ENCODE measurements at regions not wholly inside any gene's neighbourhood (a gene's known extent, or its start where the extent isn't known, plus 50 kb on each side); places are given as distances from the start of the nearest gene placed in this dataset.

DNA sequence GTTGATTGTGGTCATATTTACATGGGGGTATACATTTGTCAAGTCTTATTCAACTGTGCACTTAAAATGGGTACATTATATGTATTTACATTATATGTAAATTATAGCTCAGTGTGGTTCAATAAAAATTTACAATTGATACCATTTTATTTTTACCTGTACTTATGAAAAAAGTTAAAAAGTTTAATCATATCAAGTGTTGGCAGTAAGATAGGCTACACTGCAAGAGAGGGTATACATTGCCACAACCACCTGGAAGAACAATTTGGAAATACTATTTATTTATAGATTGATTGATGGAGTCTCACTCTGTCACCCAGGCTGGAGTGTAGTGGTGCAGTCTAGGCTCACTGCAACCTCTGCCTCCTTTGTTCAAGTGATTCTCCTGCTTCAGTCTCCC is 453.3 kb downstream of the XYLT1 start:
- POLR2A ChIA-PET: no interaction called here
- TF ChIP-seq, protein P1, sequence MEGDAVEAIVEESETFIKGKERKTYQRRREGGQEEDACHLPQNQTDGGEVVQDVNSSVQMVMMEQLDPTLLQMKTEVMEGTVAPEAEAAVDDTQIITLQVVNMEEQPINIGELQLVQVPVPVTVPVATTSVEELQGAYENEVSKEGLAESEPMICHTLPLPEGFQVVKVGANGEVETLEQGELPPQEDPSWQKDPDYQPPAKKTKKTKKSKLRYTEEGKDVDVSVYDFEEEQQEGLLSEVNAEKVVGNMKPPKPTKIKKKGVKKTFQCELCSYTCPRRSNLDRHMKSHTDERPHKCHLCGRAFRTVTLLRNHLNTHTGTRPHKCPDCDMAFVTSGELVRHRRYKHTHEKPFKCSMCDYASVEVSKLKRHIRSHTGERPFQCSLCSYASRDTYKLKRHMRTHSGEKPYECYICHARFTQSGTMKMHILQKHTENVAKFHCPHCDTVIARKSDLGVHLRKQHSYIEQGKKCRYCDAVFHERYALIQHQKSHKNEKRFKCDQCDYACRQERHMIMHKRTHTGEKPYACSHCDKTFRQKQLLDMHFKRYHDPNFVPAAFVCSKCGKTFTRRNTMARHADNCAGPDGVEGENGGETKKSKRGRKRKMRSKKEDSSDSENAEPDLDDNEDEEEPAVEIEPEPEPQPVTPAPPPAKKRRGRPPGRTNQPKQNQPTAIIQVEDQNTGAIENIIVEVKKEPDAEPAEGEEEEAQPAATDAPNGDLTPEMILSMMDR (IDR thresholded peaks at IDR 0.05; ENCODE audit: insufficient read depth in 1 of 2, low read depth in 1 of 2, low read length in 1 of 2, severe bottlenecking in 1 of 2, unreplicated experiment in 1 of 2): no peak
- Mint-ChIP-seq H3K36me3 (ENCODE audit: insufficient read depth, unreplicated experiment) (no peaks in the 10 kb centered on the region), H3K4me1 (ENCODE audit: low read depth, unreplicated experiment) (no peaks in the 10 kb centered on the region), H3K27me3 (ENCODE audit: insufficient read depth, unreplicated experiment) (peaks cover 7% of the 10 kb centered on the region), H3K4me3 (ENCODE audit: unreplicated experiment) (no peak overlapping the region), H3K27ac (ENCODE audit: unreplicated experiment) (no peak overlapping the region), H3K9me3 (ENCODE audit: unreplicated experiment) (no peaks in the 10 kb centered on the region)
- Histone ChIP-seq H3K4me3 (ENCODE audit: low read depth, low read length) (no peak overlapping the region), H3K36me3 (ENCODE audit: control insufficient read depth, insufficient read depth, low read length) (no peaks in the 10 kb centered on the region), H3K9me3 (no peaks in the 10 kb centered on the region), H3K4me1 (no peaks in the 10 kb centered on the region), H3K27me3 (replicated peaks; ENCODE audit: control insufficient read depth, insufficient read depth, low read length) (no peaks in the 10 kb centered on the region)
- DNase-seq: no peak
- BruUV-seq (replicated peaks): no TSS peak
- intact Hi-C loops (cut with micrococcal nuclease; ENCODE audit: unreplicated experiment): no loop called here
- CTCF ChIA-PET: no interaction called here

DNA sequence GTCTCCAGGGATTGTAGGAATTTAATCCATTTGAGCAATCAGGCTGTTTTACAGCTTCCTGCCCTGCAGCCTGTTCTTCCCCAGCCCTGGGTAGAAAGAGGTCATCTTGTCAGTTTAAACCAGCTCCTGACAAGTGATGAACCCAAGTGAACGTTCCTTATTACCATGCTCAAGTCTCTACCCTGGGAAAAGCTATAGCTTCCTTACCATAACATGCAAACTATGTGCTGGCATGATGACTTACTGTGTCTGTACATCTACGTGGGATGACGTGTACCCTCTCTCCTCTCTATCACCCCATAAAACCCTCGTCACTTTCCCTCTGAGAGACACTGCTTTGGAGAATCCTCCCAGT is 452.2 kb downstream of the XYLT1 start:
- TF ChIP-seq, protein P1 (IDR thresholded peaks at IDR 0.05; ENCODE audit: insufficient read depth in 1 of 2, low read depth in 1 of 2, low read length in 1 of 2, severe bottlenecking in 1 of 2, unreplicated experiment in 1 of 2): no peak
- Histone ChIP-seq H3K27me3 (replicated peaks; ENCODE audit: control insufficient read depth, insufficient read depth, low read length) (no peaks in the 10 kb centered on the region), H3K9me3 (no peaks in the 10 kb centered on the region), H3K4me3 (ENCODE audit: low read depth, low read length) (no peak overlapping the region), H3K36me3 (ENCODE audit: control insufficient read depth, insufficient read depth, low read length) (no peaks in the 10 kb centered on the region), H3K4me1 (no peaks in the 10 kb centered on the region)
- ChIA-PET POLR2A (no interaction called here), CTCF (no interaction called here)
- intact Hi-C loops (cut with micrococcal nuclease; ENCODE audit: unreplicated experiment): no loop called here
- no peaks in the 10 kb centered on the region for H3K9me3 Mint-ChIP-seq (ENCODE audit: unreplicated experiment)
- BruUV-seq (replicated peaks): no TSS peak
- no peaks in the 10 kb centered on the region for H3K4me1 Mint-ChIP-seq (ENCODE audit: low read depth, unreplicated experiment)
- H3K27me3 Mint-ChIP-seq (ENCODE audit: insufficient read depth, unreplicated experiment): peaks cover 5% of the 10 kb centered on the region
- DNase-seq: no peak
- H3K36me3 Mint-ChIP-seq (ENCODE audit: insufficient read depth, unreplicated experiment): no peaks in the 10 kb centered on the region
- no peak overlapping the region for H3K4me3 Mint-ChIP-seq (ENCODE audit: unreplicated experiment)
- no peak overlapping the region for H3K27ac Mint-ChIP-seq (ENCODE audit: unreplicated experiment)

DNA sequence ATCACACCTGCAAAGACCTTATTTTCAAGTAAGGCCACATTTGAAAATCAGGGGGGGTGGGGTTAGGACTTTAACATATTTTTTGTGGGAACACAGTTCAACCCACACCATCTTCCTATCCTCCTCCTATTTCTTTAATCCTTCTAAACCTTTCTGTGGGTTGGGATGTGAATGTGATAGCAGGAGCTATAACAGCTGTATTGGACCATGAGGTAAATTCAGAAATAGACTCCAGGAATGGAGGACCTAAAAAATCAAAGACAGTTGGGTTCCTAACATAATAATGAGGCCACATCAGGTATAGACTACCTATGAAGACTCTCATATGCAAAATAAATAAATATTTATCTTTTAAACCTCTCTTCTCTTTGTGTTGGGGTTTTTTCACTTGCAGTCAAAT is 451.4 kb downstream of the XYLT1 start:
- Histone ChIP-seq H3K4me3 (ENCODE audit: low read depth, low read length) (no peak overlapping the region), H3K36me3 (ENCODE audit: control insufficient read depth, insufficient read depth, low read length) (no peaks in the 10 kb centered on the region), H3K9me3 (no peaks in the 10 kb centered on the region), H3K27me3 (replicated peaks; ENCODE audit: control insufficient read depth, insufficient read depth, low read length) (no peaks in the 10 kb centered on the region), H3K4me1 (no peaks in the 10 kb centered on the region)
- Mint-ChIP-seq H3K27me3 (ENCODE audit: insufficient read depth, unreplicated experiment) (peaks cover 4% of the 10 kb centered on the region), H3K9me3 (ENCODE audit: unreplicated experiment) (no peaks in the 10 kb centered on the region), H3K4me3 (ENCODE audit: unreplicated experiment) (no peak overlapping the region), H3K36me3 (ENCODE audit: insufficient read depth, unreplicated experiment) (no peaks in the 10 kb centered on the region), H3K27ac (ENCODE audit: unreplicated experiment) (no peak overlapping the region), H3K4me1 (ENCODE audit: low read depth, unreplicated experiment) (no peaks in the 10 kb centered on the region)
- ChIA-PET POLR2A (no interaction called here), CTCF (no interaction called here)
- no TSS peak for BruUV-seq (replicated peaks)
- intact Hi-C loops (cut with micrococcal nuclease; ENCODE audit: unreplicated experiment): no loop called here
- TF ChIP-seq, protein P1 (IDR thresholded peaks at IDR 0.05; ENCODE audit: insufficient read depth in 1 of 2, low read depth in 1 of 2, low read length in 1 of 2, severe bottlenecking in 1 of 2, unreplicated experiment in 1 of 2): no peak
- DNase-seq: no peak
